SK-N-SH (cell line): ENCODE measurements at regions not wholly inside any gene's neighbourhood (a gene's known extent, or its start where the extent isn't known, plus 50 kb on each side); places are given as distances from the start of the nearest gene placed in this dataset.

Experiments
- CTCF ChIA-PET: fragments of 300-600, 350-600 bp; formaldehyde crosslinking; extraction: SDS; loops from one replicate; lab custom pipeline; 2021; lab: Yijun Ruan, JAX
- POLR2A ChIA-PET: fragments of 350-600 bp; sonication (Branson Sonifier 250); formaldehyde crosslinking; extraction: SDS; loops from one replicate; lab custom pipeline; 2020; ENCODE audit warnings: antibody characterized with exemption, inconsistent platforms; lab: Yijun Ruan, JAX
- DNase-seq: peaks from one replicate; pipeline ENCODE4 v3.0.0; 2012
- H2AFZ ChIP-seq: fragments of 200-600 bp; sonication (generic); 2 replicates; pipeline ENCODE4 v1.8.1; 2016; ENCODE audit warnings: antibody characterized with exemption, mild to moderate bottlenecking, low read depth
- H3F3A ChIP-seq: fragments of 200-600 bp; sonication (generic); replicated peaks from 2 replicates; pipeline ENCODE3; 2016; ENCODE audit warnings: antibody characterized with exemption, mild to moderate bottlenecking; ENCODE audit not compliant: insufficient read depth
- H3K27ac ChIP-seq, 2 experiments: fragments of 200-500 bp in 1 of 2; fragments of 200-600 bp in 1 of 2; sonication (Bioruptor generic) in 1 of 2; sonication (generic), shearing (Covaris generic) in 1 of 2; 2 replicates each; pipeline versions ENCODE4 v1.5.1 to v1.6.1; 2014 to 2016; ENCODE audit warnings: low read depth in 2 of 2, inconsistent platforms in 1 of 2, low read length in 1 of 2, mild to moderate bottlenecking in 1 of 2, mixed read lengths in 1 of 2
- H3K27me3 ChIP-seq: fragments of 200-600 bp; sonication (generic), shearing (Covaris generic); 2 replicates; pipeline ENCODE4 v1.6.1; 2016; ENCODE audit warnings: mixed run types; ENCODE audit not compliant: insufficient read depth
- H3K36me3 ChIP-seq, 2 experiments: fragments of 200-500 bp in 1 of 2; fragments of 200-600 bp in 1 of 2; sonication (Bioruptor generic) in 1 of 2; sonication (generic) in 1 of 2; replicated peaks in 1 of 2; 2 replicates each; pipeline versions ENCODE3 to v1.5.1; 2014 to 2016; ENCODE audit warnings: low read length in 1 of 2, mild to moderate bottlenecking in 1 of 2; ENCODE audit not compliant: insufficient read depth in 2 of 2, control insufficient read depth in 1 of 2
- H3K4me1 ChIP-seq, 2 experiments: fragments of 200-500 bp in 1 of 2; fragments of 200-600 bp in 1 of 2; sonication (Bioruptor generic) in 1 of 2; sonication (generic), shearing (Covaris generic) in 1 of 2; 2 replicates each; pipeline versions ENCODE4 v1.5.1 to v1.6.1; 2014 to 2016; ENCODE audit warnings: low read depth in 1 of 2, low read length in 1 of 2, mixed run types in 1 of 2; ENCODE audit not compliant: insufficient read depth in 2 of 2, control insufficient read depth in 1 of 2
- H3K4me2 ChIP-seq: fragments of 200-600 bp; sonication (generic), shearing (Covaris generic); 2 replicates; pipeline ENCODE4 v1.6.1; 2017; ENCODE audit warnings: mixed run types
- H3K4me3 ChIP-seq, 2 experiments: fragments of 200-500 bp in 1 of 2; fragments of 200-600 bp in 1 of 2; sonication (Bioruptor generic) in 1 of 2; sonication (generic), shearing (Covaris generic) in 1 of 2; 2 replicates each; pipeline versions ENCODE4 v1.5.1 to v1.8.1; 2014 to 2016; ENCODE audit warnings: low read depth in 2 of 2, inconsistent platforms in 1 of 2, low read length in 1 of 2, mild to moderate bottlenecking in 1 of 2, mixed read lengths in 1 of 2, moderate library complexity in 1 of 2
- H3K79me2 ChIP-seq: fragments of 200-600 bp; sonication (generic); 2 replicates; pipeline ENCODE4 v1.8.1; 2017; ENCODE audit warnings: mild to moderate bottlenecking; ENCODE audit not compliant: insufficient read depth
- H3K9ac ChIP-seq: fragments of 200-600 bp; sonication (generic); 2 replicates; pipeline ENCODE4 v1.6.1; 2017; ENCODE audit warnings: mixed run types
- H3K9me2 ChIP-seq: fragments of 200-600 bp; sonication (generic); 2 replicates; pipeline ENCODE4 v1.6.1; 2017; ENCODE audit warnings: mixed run types
- H3K9me3 ChIP-seq: fragments of 200-600 bp; sonication (generic); 2 replicates; pipeline ENCODE4 v1.6.1; 2017; ENCODE audit warnings: mixed run types, mild to moderate bottlenecking, moderate library complexity
- H4K20me1 ChIP-seq: fragments of 200-600 bp; sonication (generic); 2 replicates; pipeline ENCODE4 v1.6.1; 2017; ENCODE audit warnings: mild to moderate bottlenecking, mixed run types; ENCODE audit not compliant: insufficient read depth
- EP300 ChIP-seq, 2 experiments: IDR thresholded peaks; 2 replicates each; pipeline versions ENCODE4 v1.4.0 to v1.6.1; 2012; ENCODE audit warnings: borderline replicate concordance in 1 of 2, low read depth in 1 of 2, low read length in 1 of 2
- EZH2phosphoT487 ChIP-seq: fragments of 200-600 bp; sonication (generic); IDR thresholded peaks from 2 replicates; pipeline ENCODE4 v1.6.1; 2017; ENCODE audit warnings: low read depth, mixed run types, mild to moderate bottlenecking, antibody characterized with exemption, moderate library complexity, borderline replicate concordance
- FOXM1 ChIP-seq: IDR thresholded peaks from 2 replicates; pipeline ENCODE4 v1.4.0; 2012; ENCODE audit warnings: low read depth, mild to moderate bottlenecking
- GATA2 ChIP-seq: sonication (generic); formaldehyde crosslinking; IDR thresholded peaks from 2 replicates; pipeline ENCODE4 v1.5.0; 2020; ENCODE audit warnings: mild to moderate bottlenecking, missing genetic modification reagents
- JUND ChIP-seq: IDR thresholded peaks from 2 replicates; pipeline ENCODE4 v1.4.0; 2012
- MEF2A ChIP-seq: IDR thresholded peaks from 2 replicates; pipeline ENCODE4 v1.4.0; 2012; ENCODE audit warnings: low read depth, borderline replicate concordance
- NFIC ChIP-seq: IDR thresholded peaks from 2 replicates; pipeline ENCODE4 v1.4.0; 2012; ENCODE audit warnings: borderline replicate concordance
- RAD21 ChIP-seq: IDR thresholded peaks from 2 replicates; pipeline ENCODE4 v1.6.1; 2012; ENCODE audit warnings: mild to moderate bottlenecking, low read length
- RCOR1 ChIP-seq: fragments of 150-350 bp; IDR thresholded peaks from 2 replicates; pipeline ENCODE4 v1.6.1; 2017; ENCODE audit warnings: antibody characterized with exemption, low read length
- RFX5 ChIP-seq: IDR thresholded peaks from 2 replicates; pipeline ENCODE4 v1.6.1; 2012; ENCODE audit warnings: mild to moderate bottlenecking, improper control_type of control experiment, low read length
- SIN3A ChIP-seq: IDR thresholded peaks from 2 replicates; pipeline ENCODE4 v1.6.1; 2012; ENCODE audit warnings: low read depth, mild to moderate bottlenecking, low read length, moderate library complexity, borderline replicate concordance
- SMC3 ChIP-seq: IDR thresholded peaks from 2 replicates; pipeline ENCODE4 v1.6.1; 2012; ENCODE audit warnings: low read depth, low read length, improper control_type of control experiment
- TAF1 ChIP-seq: IDR thresholded peaks from 2 replicates; pipeline ENCODE4 v1.6.1; 2012; ENCODE audit warnings: low read depth, mild to moderate bottlenecking, low read length, moderate library complexity, borderline replicate concordance
- WGBS: methylation state at CpG from one replicate; pipeline ENCODE4 v1.1.6; 2017; ENCODE audit warnings: low lambda C conversion rate; 5-methylcytosine and 5-hydroxymethylcytosine counted together
- TF ChIP-seq, protein P1 (sequence below): IDR thresholded peaks from 2 replicates; pipeline ENCODE4; 2012
- TF ChIP-seq, protein P2 (sequence below): IDR thresholded peaks from 2 replicates; pipeline ENCODE4 v1.4.0; 2012; ENCODE audit warnings: low read depth
- TF ChIP-seq, protein P3 (sequence below): fragments of 150-350 bp; IDR thresholded peaks from 2 replicates; pipeline ENCODE4 v1.6.1; 2016; ENCODE audit warnings: mild to moderate bottlenecking, low read depth, low read length
- TF ChIP-seq, protein P4 (sequence below): fragments of 200-600 bp; sonication (generic); IDR thresholded peaks from 2 replicates; pipeline ENCODE4 v1.6.1; 2017; ENCODE audit warnings: antibody characterized with exemption, mild to moderate bottlenecking, moderate library complexity
- TF ChIP-seq, protein P5 (sequence below): IDR thresholded peaks from 2 replicates; pipeline ENCODE4 v1.4.0; 2012; ENCODE audit warnings: low read depth, borderline replicate concordance

DNA sequence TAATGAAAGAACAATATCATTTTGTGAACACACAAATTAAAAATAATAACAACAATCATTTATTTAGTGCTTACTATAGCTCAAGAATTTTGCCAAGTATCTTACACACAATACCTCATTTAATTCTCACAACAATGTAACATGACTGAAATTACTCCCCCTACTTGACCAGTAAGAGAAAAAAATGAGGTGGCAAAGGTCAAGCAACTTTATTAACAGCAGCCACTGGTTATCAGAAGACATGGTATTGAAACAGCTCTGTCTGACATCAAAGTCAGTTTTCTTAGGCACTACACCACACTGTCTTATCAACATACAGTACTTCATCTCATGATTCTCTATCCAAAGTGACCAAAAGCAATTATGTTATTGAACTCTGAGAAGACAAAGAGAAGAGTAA, 389.4 kb downstream of the ZEB2 start (continued):
- TF ChIP-seq TAF1 = no peak
- TF ChIP-seq, all 33 proteins: peak for 0

DNA sequence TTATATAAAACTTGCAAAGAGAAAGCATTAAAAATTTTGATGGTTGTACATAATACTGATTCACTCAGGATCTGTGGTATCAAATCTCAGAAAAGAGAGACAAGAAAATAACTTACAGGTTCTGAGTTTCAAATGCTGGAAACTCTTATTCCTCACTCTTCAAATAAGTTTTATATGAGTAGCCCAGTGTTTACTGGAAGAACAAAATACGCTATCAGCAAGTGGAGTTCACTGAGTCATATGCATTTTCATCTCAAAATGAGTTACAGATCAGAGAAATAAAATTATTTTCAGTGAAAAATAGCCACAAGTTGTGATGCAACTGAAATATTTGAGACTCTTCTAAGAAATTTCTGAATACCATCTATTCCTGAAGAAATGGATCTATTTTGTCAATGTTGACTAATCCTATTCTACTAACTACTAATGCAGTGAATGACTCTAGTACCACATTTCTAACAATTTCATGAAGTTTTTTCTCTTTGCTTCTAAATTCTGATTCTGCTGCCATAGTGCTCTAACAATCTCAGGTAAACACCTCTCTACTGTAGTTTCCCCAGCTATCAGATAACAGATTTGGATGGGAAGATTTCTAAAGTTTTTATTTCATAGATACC, 391.7 kb downstream of the ZEB2 start:
- H3F3A ChIP-seq = no peaks in the 10 kb centered on the region
- 100% methylated on average over 1 of the region's 1 CpG for WGBS
- H3K4me2 ChIP-seq = no peak overlapping the region
- H3K9ac ChIP-seq = no peak overlapping the region
- no peaks in the 10 kb centered on the region for H3K27me3 ChIP-seq
- no peak overlapping the region for H2AFZ ChIP-seq
- H3K27ac ChIP-seq = no peak overlapping the region
- H3K9me2 ChIP-seq = no peaks in the 10 kb centered on the region
- DNase-seq = no peak
- ChIA-PET POLR2A (no interaction called here), CTCF (no interaction called here)
- no peaks in the 10 kb centered on the region for H3K36me3 ChIP-seq
- no peaks in the 10 kb centered on the region for H3K9me3 ChIP-seq
- no peaks in the 10 kb centered on the region for H3K4me1 ChIP-seq
- H3K4me3 ChIP-seq = no peak overlapping the region
- H4K20me1 ChIP-seq = no peaks in the 10 kb centered on the region
- no peak for TF ChIP-seq GATA2 (CRISPR knock-in tag)
- no peak for TF ChIP-seq TAF1
- no peak for TF ChIP-seq EZH2phosphoT487
- TF ChIP-seq SMC3 = no peak
- no peak for TF ChIP-seq RFX5
- TF ChIP-seq, protein P1, sequence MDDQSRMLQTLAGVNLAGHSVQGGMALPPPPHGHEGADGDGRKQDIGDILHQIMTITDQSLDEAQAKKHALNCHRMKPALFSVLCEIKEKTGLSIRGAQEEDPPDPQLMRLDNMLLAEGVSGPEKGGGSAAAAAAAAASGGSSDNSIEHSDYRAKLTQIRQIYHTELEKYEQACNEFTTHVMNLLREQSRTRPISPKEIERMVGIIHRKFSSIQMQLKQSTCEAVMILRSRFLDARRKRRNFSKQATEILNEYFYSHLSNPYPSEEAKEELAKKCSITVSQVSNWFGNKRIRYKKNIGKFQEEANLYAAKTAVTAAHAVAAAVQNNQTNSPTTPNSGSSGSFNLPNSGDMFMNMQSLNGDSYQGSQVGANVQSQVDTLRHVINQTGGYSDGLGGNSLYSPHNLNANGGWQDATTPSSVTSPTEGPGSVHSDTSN = no peak
- TF ChIP-seq NFIC = no peak
- H3K79me2 ChIP-seq = no peaks in the 10 kb centered on the region

DNA sequence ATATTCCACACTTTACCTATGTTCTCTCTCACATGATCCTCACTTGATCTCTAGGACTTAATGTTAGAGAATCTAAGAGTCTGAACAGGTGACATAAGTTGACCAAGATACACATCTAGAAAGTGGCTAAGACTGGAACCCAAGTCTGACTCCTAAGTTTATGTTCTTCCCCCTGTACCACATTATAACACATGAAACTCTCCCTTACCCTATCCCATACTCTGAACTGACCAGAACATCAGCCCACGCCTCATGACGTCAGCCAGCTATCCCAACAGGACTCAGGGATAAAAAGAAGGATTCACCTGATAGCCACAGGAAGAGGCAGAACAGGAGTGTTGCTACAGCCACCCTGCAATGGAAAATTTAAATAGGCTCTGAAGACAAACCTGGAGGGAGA, 392.2 kb downstream of the ZEB2 start:
- Histone ChIP-seq H3K4me3 (no peak overlapping the region), H3K9ac (no peak overlapping the region), H3K27me3 (no peaks in the 10 kb centered on the region), H3K9me3 (no peaks in the 10 kb centered on the region), H3K36me3 (no peaks in the 10 kb centered on the region), H2AFZ (no peak overlapping the region), H3K4me1 (no peaks in the 10 kb centered on the region), H3K9me2 (no peaks in the 10 kb centered on the region), H3K79me2 (no peaks in the 10 kb centered on the region), H3K4me2 (no peak overlapping the region), H3F3A (no peaks in the 10 kb centered on the region), H3K27ac (no peak overlapping the region), H4K20me1 (no peaks in the 10 kb centered on the region)
- ChIA-PET POLR2A (no interaction called here), CTCF (no interaction called here)
- 94% methylated on average over 2 of the region's 2 CpGs for WGBS
- no peak for DNase-seq
- TF ChIP-seq, protein P2, sequence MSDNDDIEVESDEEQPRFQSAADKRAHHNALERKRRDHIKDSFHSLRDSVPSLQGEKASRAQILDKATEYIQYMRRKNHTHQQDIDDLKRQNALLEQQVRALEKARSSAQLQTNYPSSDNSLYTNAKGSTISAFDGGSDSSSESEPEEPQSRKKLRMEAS = no peak
- TF ChIP-seq MEF2A (no peak), RAD21 (no peak), SIN3A (no peak), EZH2phosphoT487 (no peak), NFIC (no peak), EP300 (IDR thresholded peaks at IDR 0.05; ENCODE audit: borderline replicate concordance in 1 of 2, low read depth in 1 of 2, low read length in 1 of 2) (no peak), FOXM1 (no peak), GATA2 (CRISPR knock-in tag) (no peak), RCOR1 (no peak), JUND (no peak), TAF1 (no peak)
- TF ChIP-seq, protein P3, sequence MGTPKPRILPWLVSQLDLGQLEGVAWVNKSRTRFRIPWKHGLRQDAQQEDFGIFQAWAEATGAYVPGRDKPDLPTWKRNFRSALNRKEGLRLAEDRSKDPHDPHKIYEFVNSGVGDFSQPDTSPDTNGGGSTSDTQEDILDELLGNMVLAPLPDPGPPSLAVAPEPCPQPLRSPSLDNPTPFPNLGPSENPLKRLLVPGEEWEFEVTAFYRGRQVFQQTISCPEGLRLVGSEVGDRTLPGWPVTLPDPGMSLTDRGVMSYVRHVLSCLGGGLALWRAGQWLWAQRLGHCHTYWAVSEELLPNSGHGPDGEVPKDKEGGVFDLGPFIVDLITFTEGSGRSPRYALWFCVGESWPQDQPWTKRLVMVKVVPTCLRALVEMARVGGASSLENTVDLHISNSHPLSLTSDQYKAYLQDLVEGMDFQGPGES = no peak
- TF ChIP-seq, protein P4, sequence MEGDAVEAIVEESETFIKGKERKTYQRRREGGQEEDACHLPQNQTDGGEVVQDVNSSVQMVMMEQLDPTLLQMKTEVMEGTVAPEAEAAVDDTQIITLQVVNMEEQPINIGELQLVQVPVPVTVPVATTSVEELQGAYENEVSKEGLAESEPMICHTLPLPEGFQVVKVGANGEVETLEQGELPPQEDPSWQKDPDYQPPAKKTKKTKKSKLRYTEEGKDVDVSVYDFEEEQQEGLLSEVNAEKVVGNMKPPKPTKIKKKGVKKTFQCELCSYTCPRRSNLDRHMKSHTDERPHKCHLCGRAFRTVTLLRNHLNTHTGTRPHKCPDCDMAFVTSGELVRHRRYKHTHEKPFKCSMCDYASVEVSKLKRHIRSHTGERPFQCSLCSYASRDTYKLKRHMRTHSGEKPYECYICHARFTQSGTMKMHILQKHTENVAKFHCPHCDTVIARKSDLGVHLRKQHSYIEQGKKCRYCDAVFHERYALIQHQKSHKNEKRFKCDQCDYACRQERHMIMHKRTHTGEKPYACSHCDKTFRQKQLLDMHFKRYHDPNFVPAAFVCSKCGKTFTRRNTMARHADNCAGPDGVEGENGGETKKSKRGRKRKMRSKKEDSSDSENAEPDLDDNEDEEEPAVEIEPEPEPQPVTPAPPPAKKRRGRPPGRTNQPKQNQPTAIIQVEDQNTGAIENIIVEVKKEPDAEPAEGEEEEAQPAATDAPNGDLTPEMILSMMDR = no peak
- TF ChIP-seq, protein P5, sequence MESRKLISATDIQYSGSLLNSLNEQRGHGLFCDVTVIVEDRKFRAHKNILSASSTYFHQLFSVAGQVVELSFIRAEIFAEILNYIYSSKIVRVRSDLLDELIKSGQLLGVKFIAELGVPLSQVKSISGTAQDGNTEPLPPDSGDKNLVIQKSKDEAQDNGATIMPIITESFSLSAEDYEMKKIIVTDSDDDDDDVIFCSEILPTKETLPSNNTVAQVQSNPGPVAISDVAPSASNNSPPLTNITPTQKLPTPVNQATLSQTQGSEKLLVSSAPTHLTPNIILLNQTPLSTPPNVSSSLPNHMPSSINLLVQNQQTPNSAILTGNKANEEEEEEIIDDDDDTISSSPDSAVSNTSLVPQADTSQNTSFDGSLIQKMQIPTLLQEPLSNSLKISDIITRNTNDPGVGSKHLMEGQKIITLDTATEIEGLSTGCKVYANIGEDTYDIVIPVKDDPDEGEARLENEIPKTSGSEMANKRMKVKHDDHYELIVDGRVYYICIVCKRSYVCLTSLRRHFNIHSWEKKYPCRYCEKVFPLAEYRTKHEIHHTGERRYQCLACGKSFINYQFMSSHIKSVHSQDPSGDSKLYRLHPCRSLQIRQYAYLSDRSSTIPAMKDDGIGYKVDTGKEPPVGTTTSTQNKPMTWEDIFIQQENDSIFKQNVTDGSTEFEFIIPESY = no peak
